AG10803 (cell line): ENCODE measurements at regions not wholly inside any gene's neighbourhood (a gene's known extent, or its start where the extent isn't known, plus 50 kb on each side); places are given as distances from the start of the nearest gene placed in this dataset.
"Not testable (repeated sequence)": the region's sequence is repeated elsewhere in the genome, so short reads cannot be mapped to it uniquely, and the experiment has no call there.

Experiments
- DNase-seq: peaks from one replicate; pipeline ENCODE4 v3.0.0; 2010; ENCODE audit warnings: low read depth
- H3K4me3 ChIP-seq: 2 replicates; pipeline ENCODE4 v1.5.1; 2011; ENCODE audit warnings: mild to moderate bottlenecking, low read length, control low read depth
- CTCF ChIP-seq: conservative IDR thresholded peaks from 2 replicates; pipeline ENCODE4 v1.5.1; 2011; ENCODE audit warnings: mild to moderate bottlenecking, low read length, control low read depth, inconsistent platforms

- no peak overlapping the region for H3K4me3 ChIP-seq
- DNase-seq = no peak
- no peak for TF ChIP-seq CTCF
Measured at GRCh38 chrX:130467936-130468335, 66.1 kb downstream of the RBMX2 start.

GRCh38 chrX:130468395-130468923 is 66.7 kb downstream of the RBMX2 start:
- no peak for DNase-seq
- no peak for TF ChIP-seq CTCF
- H3K4me3 ChIP-seq = no peak overlapping the region

- peak; percentile 0 for DNase-seq
- no peak for TF ChIP-seq CTCF
- H3K4me3 ChIP-seq = no peak overlapping the region
Measured at GRCh38 chrX:130482871-130483270, 81.1 kb downstream of the RBMX2 start.

GRCh38 chrX:130485870-130486269 is 84.1 kb downstream of the RBMX2 start:
- no peak for TF ChIP-seq CTCF
- no peak for DNase-seq
- H3K4me3 ChIP-seq = no peak overlapping the region

GRCh38 chrX:130495502-130495901 is 93.7 kb downstream of the RBMX2 start:
- not testable (repeated sequence) for DNase-seq, H3K4me3 ChIP-seq

GRCh38 chrX:130497531-130497930 is 95.7 kb downstream of the RBMX2 start:
- DNase-seq = no peak
- TF ChIP-seq CTCF = no peak
- no peak overlapping the region for H3K4me3 ChIP-seq

- no peak for TF ChIP-seq CTCF
- no peak for DNase-seq
- H3K4me3 ChIP-seq = no peak overlapping the region
Measured at GRCh38 chrX:130498653-130499274, 97.0 kb downstream of the RBMX2 start.
